ENCODE measurements at regions not wholly inside any gene's neighbourhood (a gene's known extent, or its start where the extent isn't known, plus 50 kb on each side); places are given as distances from the start of the nearest gene placed in this dataset.

- Histone ChIP-seq H3K27me3 (ENCODE audit: control insufficient read depth, insufficient read depth, low read length) (no peaks in the 10 kb centered on the region), H3K4me1 (ENCODE audit: control insufficient read depth, insufficient read depth, low read length) (no peaks in the 10 kb centered on the region), H3K27ac (ENCODE audit: low read depth, low read length) (no peak overlapping the region), H3K36me3 (ENCODE audit: control insufficient read depth, insufficient read depth, low read length) (no peaks in the 10 kb centered on the region), H3K4me3 (ENCODE audit: low read length) (no peak overlapping the region), H3K9ac (ENCODE audit: low read length) (no peak overlapping the region)
Measured at GRCh38 chr7:115689941-115690340, 340.6 kb downstream of the TFEC start.

GRCh38 chr7:115683093-115683492 lies 347.5 kb downstream of the TFEC start:
- Histone ChIP-seq H3K4me3 (ENCODE audit: low read length) (no peak overlapping the region), H3K9ac (ENCODE audit: low read length) (no peak overlapping the region), H3K4me1 (ENCODE audit: control insufficient read depth, insufficient read depth, low read length) (no peaks in the 10 kb centered on the region), H3K27ac (ENCODE audit: low read depth, low read length) (no peak overlapping the region), H3K27me3 (ENCODE audit: control insufficient read depth, insufficient read depth, low read length) (no peaks in the 10 kb centered on the region), H3K36me3 (ENCODE audit: control insufficient read depth, insufficient read depth, low read length) (no peaks in the 10 kb centered on the region)

GRCh38 chr7:115682507-115682906 lies 348.1 kb downstream of the TFEC start:
- H3K27me3 ChIP-seq (ENCODE audit: control insufficient read depth, insufficient read depth, low read length) = no peaks in the 10 kb centered on the region
- no peaks in the 10 kb centered on the region for H3K36me3 ChIP-seq (ENCODE audit: control insufficient read depth, insufficient read depth, low read length)
- H3K4me3 ChIP-seq (ENCODE audit: low read length) = no peak overlapping the region
- H3K4me1 ChIP-seq (ENCODE audit: control insufficient read depth, insufficient read depth, low read length) = no peaks in the 10 kb centered on the region
- no peak overlapping the region for H3K27ac ChIP-seq (ENCODE audit: low read depth, low read length)
- no peak overlapping the region for H3K9ac ChIP-seq (ENCODE audit: low read length)

GRCh38 chr7:115680921-115681320 lies 349.6 kb downstream of the TFEC start:
- H3K4me3 ChIP-seq (ENCODE audit: low read length) = no peak overlapping the region
- H3K4me1 ChIP-seq (ENCODE audit: control insufficient read depth, insufficient read depth, low read length) = no peaks in the 10 kb centered on the region
- H3K36me3 ChIP-seq (ENCODE audit: control insufficient read depth, insufficient read depth, low read length) = no peaks in the 10 kb centered on the region
- no peaks in the 10 kb centered on the region for H3K27me3 ChIP-seq (ENCODE audit: control insufficient read depth, insufficient read depth, low read length)
- no peak overlapping the region for H3K9ac ChIP-seq (ENCODE audit: low read length)
- no peak overlapping the region for H3K27ac ChIP-seq (ENCODE audit: low read depth, low read length)

- H3K27ac ChIP-seq (ENCODE audit: low read depth, low read length) = no peak overlapping the region
- H3K4me1 ChIP-seq (ENCODE audit: control insufficient read depth, insufficient read depth, low read length) = no peaks in the 10 kb centered on the region
- H3K36me3 ChIP-seq (ENCODE audit: control insufficient read depth, insufficient read depth, low read length) = no peaks in the 10 kb centered on the region
- no peak overlapping the region for H3K9ac ChIP-seq (ENCODE audit: low read length)
- H3K4me3 ChIP-seq (ENCODE audit: low read length) = no peak overlapping the region
- H3K27me3 ChIP-seq (ENCODE audit: control insufficient read depth, insufficient read depth, low read length) = no peaks in the 10 kb centered on the region
Measured at GRCh38 chr7:115679976-115680375, 350.6 kb downstream of the TFEC start.

GRCh38 chr7:115679423-115679822 lies 351.1 kb downstream of the TFEC start:
- Histone ChIP-seq H3K27ac (ENCODE audit: low read depth, low read length) (no peak overlapping the region), H3K27me3 (ENCODE audit: control insufficient read depth, insufficient read depth, low read length) (no peaks in the 10 kb centered on the region), H3K4me3 (ENCODE audit: low read length) (no peak overlapping the region), H3K4me1 (ENCODE audit: control insufficient read depth, insufficient read depth, low read length) (no peaks in the 10 kb centered on the region), H3K9ac (ENCODE audit: low read length) (no peak overlapping the region), H3K36me3 (ENCODE audit: control insufficient read depth, insufficient read depth, low read length) (no peaks in the 10 kb centered on the region)

- no peaks in the 10 kb centered on the region for H3K4me1 ChIP-seq (ENCODE audit: control insufficient read depth, insufficient read depth, low read length)
- no peaks in the 10 kb centered on the region for H3K36me3 ChIP-seq (ENCODE audit: control insufficient read depth, insufficient read depth, low read length)
- no peaks in the 10 kb centered on the region for H3K27me3 ChIP-seq (ENCODE audit: control insufficient read depth, insufficient read depth, low read length)
- no peak overlapping the region for H3K9ac ChIP-seq (ENCODE audit: low read length)
- no peak overlapping the region for H3K4me3 ChIP-seq (ENCODE audit: low read length)
- H3K27ac ChIP-seq (ENCODE audit: low read depth, low read length) = no peak overlapping the region
Measured at GRCh38 chr7:115678086-115678982, 352.2 kb downstream of the TFEC start.

GRCh38 chr7:115676707-115677106 lies 353.9 kb downstream of the TFEC start:
- Histone ChIP-seq H3K4me3 (ENCODE audit: low read length) (no peak overlapping the region), H3K9ac (ENCODE audit: low read length) (no peak overlapping the region), H3K27ac (ENCODE audit: low read depth, low read length) (peak overlapping the region; percentile 27), H3K36me3 (ENCODE audit: control insufficient read depth, insufficient read depth, low read length) (no peaks in the 10 kb centered on the region), H3K4me1 (ENCODE audit: control insufficient read depth, insufficient read depth, low read length) (no peaks in the 10 kb centered on the region), H3K27me3 (ENCODE audit: control insufficient read depth, insufficient read depth, low read length) (no peaks in the 10 kb centered on the region)

- Histone ChIP-seq H3K27ac (ENCODE audit: low read depth, low read length) (peak overlapping the region; percentile 27), H3K27me3 (ENCODE audit: control insufficient read depth, insufficient read depth, low read length) (no peaks in the 10 kb centered on the region), H3K9ac (ENCODE audit: low read length) (no peak overlapping the region), H3K4me1 (ENCODE audit: control insufficient read depth, insufficient read depth, low read length) (no peaks in the 10 kb centered on the region), H3K4me3 (ENCODE audit: low read length) (peak overlapping the region; percentile 12), H3K36me3 (ENCODE audit: control insufficient read depth, insufficient read depth, low read length) (no peaks in the 10 kb centered on the region)
Measured at GRCh38 chr7:115676080-115676479, 354.5 kb downstream of the TFEC start.

- H3K36me3 ChIP-seq (ENCODE audit: control insufficient read depth, insufficient read depth, low read length) = no peaks in the 10 kb centered on the region
- no peaks in the 10 kb centered on the region for H3K27me3 ChIP-seq (ENCODE audit: control insufficient read depth, insufficient read depth, low read length)
- H3K4me3 ChIP-seq (ENCODE audit: low read length) = no peak overlapping the region
- no peak overlapping the region for H3K27ac ChIP-seq (ENCODE audit: low read depth, low read length)
- H3K9ac ChIP-seq (ENCODE audit: low read length) = no peak overlapping the region
- H3K4me1 ChIP-seq (ENCODE audit: control insufficient read depth, insufficient read depth, low read length) = no peaks in the 10 kb centered on the region
Measured at GRCh38 chr7:115674467-115675024, 356.0 kb downstream of the TFEC start.

- Histone ChIP-seq H3K9ac (ENCODE audit: low read length) (no peak overlapping the region), H3K36me3 (ENCODE audit: control insufficient read depth, insufficient read depth, low read length) (no peaks in the 10 kb centered on the region), H3K4me3 (ENCODE audit: low read length) (no peak overlapping the region), H3K27ac (ENCODE audit: low read depth, low read length) (no peak overlapping the region), H3K27me3 (ENCODE audit: control insufficient read depth, insufficient read depth, low read length) (no peaks in the 10 kb centered on the region), H3K4me1 (ENCODE audit: control insufficient read depth, insufficient read depth, low read length) (no peaks in the 10 kb centered on the region)
Measured at GRCh38 chr7:115672024-115672423, 358.5 kb downstream of the TFEC start.

GRCh38 chr7:115662676-115663075 lies 367.9 kb downstream of the TFEC start:
- H3K4me1 ChIP-seq (ENCODE audit: control insufficient read depth, insufficient read depth, low read length) = no peaks in the 10 kb centered on the region
- no peak overlapping the region for H3K4me3 ChIP-seq (ENCODE audit: low read length)
- no peaks in the 10 kb centered on the region for H3K36me3 ChIP-seq (ENCODE audit: control insufficient read depth, insufficient read depth, low read length)
- no peak overlapping the region for H3K27ac ChIP-seq (ENCODE audit: low read depth, low read length)
- H3K9ac ChIP-seq (ENCODE audit: low read length) = no peak overlapping the region
- H3K27me3 ChIP-seq (ENCODE audit: control insufficient read depth, insufficient read depth, low read length) = no peaks in the 10 kb centered on the region

- no peak overlapping the region for H3K4me3 ChIP-seq (ENCODE audit: low read length)
- no peaks in the 10 kb centered on the region for H3K4me1 ChIP-seq (ENCODE audit: control insufficient read depth, insufficient read depth, low read length)
- no peak overlapping the region for H3K9ac ChIP-seq (ENCODE audit: low read length)
- H3K36me3 ChIP-seq (ENCODE audit: control insufficient read depth, insufficient read depth, low read length) = no peaks in the 10 kb centered on the region
- no peaks in the 10 kb centered on the region for H3K27me3 ChIP-seq (ENCODE audit: control insufficient read depth, insufficient read depth, low read length)
- H3K27ac ChIP-seq (ENCODE audit: low read depth, low read length) = no peak overlapping the region
Measured at GRCh38 chr7:115662120-115662519, 368.4 kb downstream of the TFEC start.
